HK-2 (cell line): ENCODE measurements at regions not wholly inside any gene's neighbourhood (a gene's known extent, or its start where the extent isn't known, plus 50 kb on each side); places are given as distances from the start of the nearest gene placed in this dataset.

Source experiments
- DNase-seq: peaks from one replicate; pipeline ENCODE4 v3.0.0-alpha.2; 2018; ENCODE audit not compliant: unreplicated experiment

- DNase-seq, result no peak
Observed at GRCh38 chr1:22350171-22350923, 101.3 kb upstream of the ZBTB40 start.

GRCh38 chr1:22350924-22351767 is 100.5 kb upstream of the ZBTB40 start:
- DNase-seq, result no peak

DNA sequence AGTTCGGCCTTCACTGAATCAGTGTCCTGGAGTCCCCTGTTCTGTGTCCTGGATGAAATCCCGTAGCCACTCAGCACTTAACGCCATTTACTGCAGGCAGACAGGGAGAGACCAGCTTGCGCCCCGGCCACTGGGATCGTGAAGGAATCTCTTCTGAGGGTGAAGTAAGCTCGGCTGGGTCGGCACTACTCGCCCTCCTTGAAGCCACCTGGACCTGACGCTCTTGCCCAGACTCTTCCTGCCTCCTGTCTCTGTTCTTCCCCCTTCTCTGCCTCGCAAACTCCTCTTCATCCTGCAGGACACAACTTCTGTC is 99.9 kb upstream of the ZBTB40 start:
- DNase-seq, result no peak

- no peak for DNase-seq
Observed at GRCh38 chr1:22352355-22352754, 99.3 kb upstream of the ZBTB40 start.

GRCh38 chr1:22352896-22353295 is 98.8 kb upstream of the ZBTB40 start:
- no peak for DNase-seq

- DNase-seq, result no peak
Observed at GRCh38 chr1:22359427-22359826, 92.2 kb upstream of the ZBTB40 start.

DNA sequence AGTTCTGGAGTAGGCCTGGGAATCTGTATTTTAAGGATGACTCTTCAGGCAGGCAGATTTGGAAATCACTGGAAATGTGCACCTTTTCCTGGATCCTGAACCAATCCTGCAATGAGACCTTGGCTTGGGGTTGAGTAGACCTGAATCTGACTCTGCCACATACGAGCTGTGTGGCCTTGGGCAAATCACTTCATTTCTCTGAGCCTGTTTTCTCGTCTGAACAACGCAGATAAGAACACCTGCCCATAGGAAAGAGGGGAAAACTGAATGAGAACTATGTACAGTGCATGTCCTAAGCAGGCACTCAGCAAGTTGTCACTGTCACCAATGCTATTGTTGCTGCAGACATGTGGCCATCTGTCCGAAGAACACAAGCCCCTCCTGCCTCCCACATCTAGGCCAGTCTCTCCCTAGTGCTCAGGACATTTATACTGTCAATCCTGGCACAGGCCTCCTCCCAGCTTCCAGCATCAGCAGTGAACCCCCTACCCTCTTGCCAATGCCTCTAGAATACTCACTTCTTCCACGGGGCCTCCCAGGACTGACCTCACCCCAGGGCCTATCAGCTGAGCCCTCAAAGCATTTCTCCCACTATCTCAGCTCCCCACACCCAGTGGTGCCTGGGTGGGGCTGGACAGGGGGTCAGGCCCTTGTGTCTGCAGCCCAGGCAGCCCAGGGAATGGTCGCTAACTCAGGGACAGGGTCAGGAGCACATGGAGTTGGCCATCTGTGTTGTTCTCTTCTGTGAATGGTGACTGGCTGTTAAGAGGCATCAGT is 88.8 kb upstream of the ZBTB40 start:
- DNase-seq, result no peak

GRCh38 chr1:22363403-22364325 is 88.0 kb upstream of the ZBTB40 start:
- no peak for DNase-seq

DNA sequence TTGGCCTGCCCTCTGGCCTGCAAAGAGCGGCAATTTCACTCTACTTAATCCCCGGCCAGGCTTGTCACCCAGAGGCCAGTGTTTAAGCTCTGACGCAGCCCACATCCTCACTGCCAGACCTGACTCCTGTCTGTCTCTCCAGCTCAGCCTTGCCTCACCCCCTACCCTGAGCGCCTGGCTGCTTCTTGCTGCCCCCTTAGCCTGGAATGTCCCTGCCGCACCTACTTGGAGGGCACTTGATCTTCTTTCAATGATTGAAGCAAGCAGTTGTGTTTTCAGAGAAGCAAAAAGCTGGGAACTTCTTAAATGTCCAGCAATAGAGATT is 87.4 kb upstream of the ZBTB40 start:
- DNase-seq, result no peak

GRCh38 chr1:22364764-22365163 is 86.9 kb upstream of the ZBTB40 start:
- DNase-seq, result no peak

DNA sequence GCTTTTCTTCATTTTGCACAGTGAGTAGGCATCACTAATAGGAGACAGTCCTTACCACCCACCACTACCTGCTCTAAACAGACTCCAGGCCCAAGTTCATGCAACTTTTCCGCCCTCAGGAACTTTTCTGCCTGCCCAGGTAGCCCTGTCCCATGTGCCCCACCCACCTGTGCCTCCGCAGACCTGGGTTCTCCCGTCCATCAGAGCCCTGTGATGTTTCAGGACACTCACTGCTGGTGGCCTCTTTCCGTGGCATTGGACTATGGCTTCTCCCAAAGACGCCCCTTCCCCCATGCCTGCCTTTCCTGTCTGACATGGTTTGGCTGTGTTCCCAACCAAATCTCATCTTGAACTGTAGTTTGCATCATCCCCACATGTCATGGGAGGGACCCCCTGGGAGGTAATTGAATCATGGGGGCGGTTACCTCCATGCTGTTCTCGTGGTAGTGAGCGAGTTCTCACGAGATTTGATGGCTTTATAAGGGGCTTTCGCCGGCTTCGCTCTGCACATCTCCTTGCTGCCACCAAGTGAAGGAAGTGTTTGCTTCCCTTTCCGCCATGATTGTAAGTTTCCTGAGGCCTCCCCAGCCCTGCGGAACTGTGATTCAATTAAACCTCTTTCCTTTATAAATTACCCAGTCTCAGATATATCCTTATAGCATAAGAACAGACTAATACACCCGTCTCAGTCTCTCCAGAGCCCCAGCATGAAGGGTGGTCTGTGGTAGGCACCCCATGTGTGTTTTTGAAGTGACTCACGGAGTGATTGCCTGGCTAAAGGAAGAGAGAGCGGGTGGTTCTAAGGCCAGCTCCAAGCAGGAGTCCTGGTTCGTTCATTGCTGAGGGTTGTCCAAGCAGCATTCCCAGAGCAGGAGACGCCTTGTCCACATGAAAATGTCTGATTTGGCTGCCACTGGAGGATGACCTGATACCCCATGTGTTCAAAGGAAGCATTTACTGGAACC is 86.0 kb upstream of the ZBTB40 start:
- DNase-seq, result no peak

GRCh38 chr1:22366346-22366745 is 85.3 kb upstream of the ZBTB40 start:
- DNase-seq, result no peak

GRCh38 chr1:22368125-22368524 is 83.5 kb upstream of the ZBTB40 start:
- no peak for DNase-seq

- no peak for DNase-seq
Observed at GRCh38 chr1:22369294-22370189, 82.1 kb upstream of the ZBTB40 start.

DNA sequence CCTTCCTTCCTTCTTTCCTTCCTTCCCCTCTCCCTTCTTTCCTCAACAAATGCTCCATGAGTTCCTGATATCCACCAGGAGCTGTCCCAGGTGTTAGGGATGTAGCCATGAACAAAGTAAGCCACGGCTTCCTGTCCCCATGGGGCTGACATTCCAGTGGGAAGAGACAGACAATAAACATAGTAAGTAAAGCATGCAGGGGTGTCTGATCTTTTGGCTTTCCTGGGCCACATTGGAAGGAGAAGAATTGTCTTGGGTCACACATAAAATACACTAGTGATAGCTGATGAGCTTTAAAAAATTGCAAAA is 81.5 kb upstream of the ZBTB40 start:
- DNase-seq, result no peak

GRCh38 chr1:22371408-22371807 is 80.2 kb upstream of the ZBTB40 start:
- DNase-seq, result no peak

- DNase-seq, result no peak
Observed at GRCh38 chr1:22373252-22373651, 78.4 kb upstream of the ZBTB40 start.

DNA sequence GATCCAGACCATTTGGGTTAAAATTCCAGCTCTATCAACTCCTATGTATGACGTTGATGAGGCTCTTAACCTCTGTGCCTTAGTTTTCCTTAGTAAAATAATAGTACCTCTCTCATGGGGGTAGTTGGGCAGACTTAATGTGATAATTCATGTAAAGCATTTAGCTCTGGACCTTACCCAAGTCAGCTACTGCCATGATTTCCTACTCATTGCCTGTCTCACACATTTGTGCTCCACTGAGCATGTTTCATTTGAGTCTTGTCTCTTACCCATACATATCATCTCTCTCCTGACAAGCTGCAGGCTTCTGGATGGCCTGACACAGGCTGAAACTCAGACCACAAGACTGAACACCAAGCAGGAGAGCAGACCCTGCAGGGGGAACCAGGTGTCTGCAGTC is 77.7 kb upstream of the ZBTB40 start:
- DNase-seq, result no peak

GRCh38 chr1:22375601-22376000 is 76.0 kb upstream of the ZBTB40 start:
- DNase-seq, result no peak

DNA sequence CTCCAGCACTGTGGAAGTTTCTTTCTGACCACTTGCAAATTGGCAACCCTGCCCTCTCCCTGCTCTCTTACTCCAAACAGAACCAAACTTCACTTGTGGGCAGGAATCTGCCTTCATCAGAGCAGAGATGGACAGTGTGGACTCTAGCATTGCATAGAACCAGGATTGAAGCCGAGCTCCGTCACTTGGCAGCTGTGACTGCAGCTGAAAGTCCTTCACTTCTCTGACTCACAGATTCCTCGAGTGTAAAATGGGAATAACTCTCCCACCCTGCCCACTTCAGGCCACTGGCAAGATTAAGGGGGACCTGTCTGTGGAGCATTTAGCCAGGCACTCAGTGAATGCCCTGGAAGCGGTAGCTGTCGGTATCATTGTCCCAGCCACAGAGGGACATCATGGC is 75.7 kb upstream of the ZBTB40 start:
- DNase-seq, result no peak
